HG03280 (cell line): ENCODE measurements at regions not wholly inside any gene's neighbourhood (a gene's known extent, or its start where the extent isn't known, plus 50 kb on each side); places are given as distances from the start of the nearest gene placed in this dataset.
"Not testable (repeated sequence)": the region's sequence is repeated elsewhere in the genome, so short reads cannot be mapped to it uniquely, and the experiment has no call there.

ENCODE experiments used
- ATAC-seq: cut with Tn5 transposase; IDR thresholded peaks from one replicate; pipeline ENCODE4 v1.9.1; 2021; ENCODE audit warnings: mild to moderate bottlenecking, moderate library complexity; ENCODE audit not compliant: unreplicated experiment

GRCh38 chr1:148386617-148387016 is 96.5 kb downstream of the PPIAL4G start:
- ATAC-seq: no peak

DNA sequence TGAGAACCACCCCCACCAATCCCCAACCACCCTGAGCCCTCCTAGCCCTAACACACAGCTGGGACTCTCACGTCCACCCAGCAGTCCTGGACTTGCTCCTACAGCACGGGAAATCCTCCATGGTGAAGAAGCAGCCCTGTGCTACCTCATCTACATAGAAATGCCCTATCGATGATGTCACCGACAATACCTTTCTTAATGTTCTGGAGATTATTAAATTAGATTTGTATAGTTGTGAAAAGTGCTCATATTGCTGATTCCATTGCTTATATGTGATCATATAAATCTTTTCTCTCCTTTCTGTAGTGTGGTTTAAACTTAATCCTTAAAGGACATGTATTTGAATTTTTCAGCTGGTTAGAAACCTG is 97.1 kb downstream of the PPIAL4G start:
- not testable (repeated sequence) for ATAC-seq

- ATAC-seq: no peak
These were observed 97.6 kb downstream of the PPIAL4G start for GRCh38 chr1:148385371-148386030.

DNA sequence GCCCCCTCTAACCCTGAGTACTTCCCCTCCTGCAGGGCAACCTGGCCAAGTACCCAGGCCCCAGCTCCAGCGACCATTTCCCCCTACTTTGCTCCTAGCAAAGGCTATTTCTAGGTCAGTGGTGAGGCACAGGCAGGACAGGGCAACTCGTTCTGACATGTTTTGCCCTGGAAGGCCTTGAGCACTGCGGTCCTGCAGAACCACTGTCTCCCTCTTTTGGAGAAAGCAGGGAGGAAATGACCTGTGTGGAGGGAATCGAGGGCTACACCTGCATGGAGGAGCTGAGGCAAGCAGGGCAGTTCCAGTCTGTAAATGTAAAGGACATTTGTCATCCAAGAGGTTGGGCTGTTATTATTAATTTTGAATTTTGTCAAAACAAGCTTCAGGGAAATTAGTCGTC is 99.1 kb downstream of the PPIAL4G start:
- no peak for ATAC-seq

- no peak for ATAC-seq
These were observed 103.4 kb downstream of the PPIAL4G start for GRCh38 chr1:148379697-148380096.

DNA sequence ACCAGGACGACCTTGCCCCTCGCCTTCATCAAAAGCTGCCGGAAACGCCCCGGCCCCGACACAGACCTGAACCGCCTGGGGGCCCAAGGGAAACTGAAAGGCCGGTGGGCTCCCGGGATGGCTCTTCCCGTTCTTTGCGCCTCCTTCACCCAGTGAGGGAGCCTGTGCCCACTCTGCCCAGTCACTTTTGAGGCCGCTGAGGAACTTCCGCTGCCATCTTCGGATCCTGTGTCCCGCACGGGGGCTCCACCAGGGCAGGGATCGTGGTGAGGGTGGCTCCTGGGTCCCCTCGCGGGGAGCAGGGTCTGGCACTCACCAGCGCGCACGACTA is 104.0 kb downstream of the PPIAL4G start:
- ATAC-seq: no peak

DNA sequence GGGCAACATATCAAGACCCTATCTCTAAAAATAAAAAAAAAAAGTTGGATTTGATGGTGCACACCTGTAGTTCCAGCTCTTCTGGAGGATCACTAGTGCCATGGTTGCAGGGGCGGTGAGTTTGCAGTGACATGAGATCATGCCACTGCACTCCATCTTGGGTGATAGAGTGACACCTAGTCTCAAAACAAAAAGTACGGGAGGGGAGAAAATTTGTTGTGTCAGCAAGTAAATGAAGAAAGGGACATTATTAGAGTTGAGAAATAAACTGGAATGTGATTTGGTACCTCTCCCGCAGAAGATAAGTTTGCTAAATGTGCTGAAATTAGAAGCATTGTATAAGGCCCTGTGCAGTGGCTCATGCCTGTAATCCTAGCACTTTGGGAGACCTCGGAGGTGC is 105.1 kb downstream of the PPIAL4G start:
- ATAC-seq: not testable (repeated sequence)

GRCh38 chr1:148377045-148377444 is 106.1 kb downstream of the PPIAL4G start:
- ATAC-seq: not testable (repeated sequence)

- ATAC-seq: no peak
These were observed 109.0 kb downstream of the PPIAL4G start for GRCh38 chr1:148374101-148374500.

- no peak for ATAC-seq
These were observed 109.7 kb downstream of the PPIAL4G start for GRCh38 chr1:148373192-148373925.

DNA sequence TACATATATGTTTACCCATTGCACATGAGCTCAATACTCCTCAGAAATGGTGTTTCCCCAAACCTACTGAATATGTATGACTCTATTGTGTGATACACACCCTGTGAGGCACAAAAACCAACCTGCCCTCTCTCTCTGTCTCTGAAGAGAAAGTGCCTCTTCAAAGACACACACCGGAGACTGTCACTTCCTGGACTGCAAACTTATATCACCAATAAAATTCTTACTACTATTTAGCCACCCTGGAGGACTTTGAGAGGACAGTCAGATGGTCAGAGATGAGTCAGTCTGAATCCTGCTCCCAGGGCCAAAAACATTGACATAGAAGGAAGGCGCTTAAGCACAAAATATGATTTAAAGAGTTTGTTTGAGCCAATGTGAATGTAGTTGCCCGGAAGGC is 110.4 kb downstream of the PPIAL4G start:
- ATAC-seq: no peak

DNA sequence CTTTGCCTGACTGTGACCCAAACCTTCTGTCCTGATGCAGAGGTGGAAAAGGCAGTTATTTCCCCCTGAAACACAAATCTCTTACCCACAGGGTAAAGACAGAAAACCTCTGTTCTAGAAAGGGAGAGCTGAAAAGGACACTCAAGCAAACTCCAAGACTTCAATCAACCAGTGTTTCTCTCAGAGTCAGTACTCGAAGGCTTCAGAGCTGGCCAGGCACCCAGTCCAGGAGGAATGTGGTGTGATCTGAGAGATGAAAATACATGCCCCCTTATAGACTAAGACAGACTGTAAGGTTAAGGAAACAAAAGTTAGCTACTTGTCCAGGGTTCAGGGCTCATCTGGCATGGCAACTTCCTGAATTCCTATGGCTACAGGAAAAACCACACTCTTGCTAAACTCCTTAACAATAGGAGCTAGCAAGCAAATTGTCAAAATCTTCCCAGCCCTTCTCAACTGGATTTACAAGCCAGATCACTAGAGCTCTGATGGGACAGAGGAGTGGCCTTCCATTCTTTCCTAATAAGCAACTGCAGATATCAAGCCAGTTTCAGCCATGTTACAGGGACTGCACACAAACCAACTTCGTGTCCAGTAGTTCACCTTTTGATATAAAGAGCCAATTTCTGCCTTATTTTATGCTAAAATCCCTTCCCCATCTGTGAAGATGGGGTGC is 110.9 kb downstream of the PPIAL4G start:
- not testable (repeated sequence) for ATAC-seq

- ATAC-seq: not testable (repeated sequence)
These were observed 111.5 kb downstream of the PPIAL4G start for GRCh38 chr1:148371551-148371994.

DNA sequence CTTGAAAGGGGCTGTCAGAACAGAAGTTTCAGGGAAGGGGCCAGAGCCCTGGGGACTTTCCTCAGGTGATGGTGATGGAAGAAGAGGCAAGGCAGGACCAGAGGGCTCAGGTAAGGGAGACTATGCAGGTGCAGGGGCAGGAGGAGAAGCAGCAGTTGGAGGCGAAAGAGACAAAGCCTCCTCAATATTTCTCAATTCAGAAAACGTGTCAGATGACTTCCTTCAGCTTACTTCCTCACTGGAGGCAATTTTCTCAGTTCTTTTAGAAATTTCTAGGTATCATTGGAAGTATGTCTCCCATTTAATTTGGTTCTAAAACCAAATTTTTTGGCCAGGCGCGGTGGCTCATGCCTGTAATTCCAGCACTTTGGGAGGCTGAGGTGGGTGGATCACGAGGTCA is 112.4 kb downstream of the PPIAL4G start:
- ATAC-seq: not testable (repeated sequence)

- no peak for ATAC-seq
These were observed 115.5 kb downstream of the PPIAL4G start for GRCh38 chr1:148367596-148367995.

DNA sequence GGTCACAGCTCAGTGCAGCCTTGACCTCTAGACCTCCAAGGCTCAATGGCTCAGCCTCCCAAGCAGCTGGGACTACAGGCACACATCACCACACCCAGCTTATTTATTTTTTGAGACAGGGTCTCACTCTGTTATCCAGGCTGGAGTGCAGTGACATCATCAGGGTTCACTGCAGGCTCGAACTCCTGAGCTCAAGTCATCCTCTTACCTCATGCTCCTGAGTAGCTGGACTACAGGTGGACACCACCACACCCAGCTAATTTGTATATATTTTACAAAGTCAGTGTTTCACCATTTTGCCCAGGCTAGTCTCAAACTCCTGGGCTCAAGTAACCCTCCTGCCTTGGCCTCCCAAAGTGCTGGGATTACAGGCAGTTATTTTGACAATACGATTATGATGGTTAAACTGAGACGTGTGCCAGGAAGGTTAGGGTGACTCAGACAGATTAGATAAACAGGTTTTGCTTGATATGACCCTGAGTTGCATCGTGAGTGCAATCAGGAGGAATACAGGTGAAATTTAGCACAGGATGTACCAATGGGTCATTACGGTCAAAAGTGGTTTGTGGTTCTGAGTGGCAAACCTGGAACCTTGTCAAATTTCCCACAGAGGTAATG is 116.9 kb downstream of the PPIAL4G start:
- not testable (repeated sequence) for ATAC-seq

DNA sequence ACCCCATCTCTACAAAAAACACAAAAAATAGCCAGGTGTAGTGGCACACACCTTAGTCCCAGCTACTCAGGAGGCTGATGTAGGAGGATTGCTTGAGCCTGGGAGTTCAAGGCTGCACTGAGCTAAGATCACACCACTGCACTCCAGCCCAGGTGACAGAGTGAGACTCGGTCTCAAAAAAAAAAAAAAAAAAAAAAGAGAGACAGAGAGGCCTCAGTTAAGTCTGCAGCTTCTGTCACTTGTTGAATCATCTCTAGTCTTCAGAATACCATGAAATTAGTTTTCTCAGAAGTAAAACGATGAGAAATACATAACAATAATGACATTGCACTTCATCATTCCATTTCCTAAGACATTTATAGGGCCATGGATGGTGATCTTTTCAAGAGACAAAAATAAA is 118.0 kb downstream of the PPIAL4G start:
- ATAC-seq: not testable (repeated sequence)

GRCh38 chr1:148363979-148364378 is 119.1 kb downstream of the PPIAL4G start:
- ATAC-seq: not testable (repeated sequence)

GRCh38 chr1:148363439-148363810 is 119.7 kb downstream of the PPIAL4G start:
- ATAC-seq: no peak

DNA sequence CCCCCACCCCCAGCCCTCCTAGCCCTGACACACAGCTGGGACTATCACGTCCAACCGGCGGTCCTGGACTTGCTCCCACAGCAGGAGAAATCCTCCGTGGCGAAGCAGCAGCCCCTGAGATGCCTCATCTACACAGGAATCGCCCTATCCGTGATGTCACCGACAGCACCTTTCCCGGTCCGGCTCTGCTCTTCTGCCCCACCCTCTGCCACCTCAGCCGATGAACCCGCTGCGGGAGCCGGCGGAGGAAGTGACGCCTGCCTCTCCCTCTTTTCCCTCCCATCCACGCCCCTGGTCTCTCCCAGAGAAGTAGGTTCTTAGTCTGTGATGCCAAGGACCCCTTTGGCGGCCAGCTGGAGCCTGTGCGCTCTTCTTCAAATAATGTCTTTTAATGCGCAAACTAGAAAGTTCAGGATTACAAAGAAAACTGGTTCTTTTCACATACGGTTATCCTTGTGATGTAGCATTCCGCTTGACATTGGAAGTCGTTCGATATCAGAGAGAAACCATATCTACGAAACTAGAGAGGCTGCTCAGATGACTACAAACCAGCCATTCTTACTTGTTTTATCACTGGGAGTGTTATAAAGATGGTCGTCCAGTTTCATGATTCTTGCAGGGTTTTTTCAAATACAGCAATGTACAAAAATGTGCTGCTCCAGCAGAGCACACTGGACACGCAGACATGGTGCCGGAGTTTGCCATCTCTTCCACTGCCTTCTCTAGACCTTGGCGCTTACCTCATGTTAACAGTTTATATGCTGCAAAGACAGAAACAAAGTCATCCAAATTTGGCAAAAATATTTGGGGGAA is 120.3 kb downstream of the PPIAL4G start:
- ATAC-seq: no peak

DNA sequence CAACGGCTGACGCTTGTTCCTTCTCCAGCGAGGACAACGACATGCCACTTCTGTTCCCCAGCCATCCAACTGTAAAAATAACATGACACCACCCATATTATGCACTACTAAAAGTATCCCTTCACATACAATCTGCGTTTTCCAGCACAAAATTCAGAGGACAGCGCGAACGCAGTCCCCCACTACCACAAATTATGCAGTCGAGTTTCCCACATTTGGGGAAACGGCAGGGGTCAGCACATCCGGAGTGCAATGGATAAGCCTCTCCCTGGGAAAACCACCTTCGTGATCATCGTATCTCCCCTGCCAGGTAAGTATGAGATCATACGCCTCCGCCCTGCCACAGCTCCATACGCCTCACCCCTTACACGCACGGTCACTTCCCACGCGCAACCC is 120.9 kb downstream of the PPIAL4G start:
- no peak for ATAC-seq
